Nephron (organoid): ENCODE measurements at regions not wholly inside any gene's neighbourhood (a gene's known extent, or its start where the extent isn't known, plus 50 kb on each side); places are given as distances from the start of the nearest gene placed in this dataset.
A peak's percentile ranks its signal among the peaks of the same experiment; 100 is the strongest.
"Not testable (repeated sequence)": the region's sequence is repeated elsewhere in the genome, so short reads cannot be mapped to it uniquely, and the experiment has no call there.

Source experiments
- H3K27ac Mint-ChIP-seq, 3 experiments: 2 replicates each; pipeline ENCODE4 v1.8.0; 2020; ENCODE audit warnings: mixed read lengths in 3 of 3, mild to moderate bottlenecking in 2 of 3, moderate library complexity in 1 of 3
- H3K27me3 Mint-ChIP-seq: 2 replicates; pipeline ENCODE4 v1.8.0; 2021; ENCODE audit warnings: low read depth, mild to moderate bottlenecking, moderate library complexity, mixed read lengths
- H3K36me3 Mint-ChIP-seq: 2 replicates; pipeline ENCODE4 v1.8.0; 2020; ENCODE audit warnings: low read depth, mixed read lengths
- H3K4me1 Mint-ChIP-seq: 2 replicates; pipeline ENCODE4 v1.8.0; 2020; ENCODE audit warnings: mixed read lengths
- H3K4me3 Mint-ChIP-seq, 3 experiments: 2 replicates each; pipeline ENCODE4 v1.8.0; 2020; ENCODE audit warnings: mild to moderate bottlenecking in 3 of 3, mixed read lengths in 3 of 3, moderate library complexity in 2 of 3
- H3K9me3 Mint-ChIP-seq: 2 replicates; pipeline ENCODE4 v1.8.0; 2020; ENCODE audit warnings: mixed read lengths
- TF ChIP-seq, protein P1 (sequence below), 3 experiments: fragments of 200-600 bp; sonication (generic); IDR thresholded peaks; one replicate each; pipeline ENCODE4 v1.5.0; 2021; ENCODE audit warnings: antibody characterized with exemption in 3 of 3; ENCODE audit not compliant: unreplicated experiment in 3 of 3

DNA sequence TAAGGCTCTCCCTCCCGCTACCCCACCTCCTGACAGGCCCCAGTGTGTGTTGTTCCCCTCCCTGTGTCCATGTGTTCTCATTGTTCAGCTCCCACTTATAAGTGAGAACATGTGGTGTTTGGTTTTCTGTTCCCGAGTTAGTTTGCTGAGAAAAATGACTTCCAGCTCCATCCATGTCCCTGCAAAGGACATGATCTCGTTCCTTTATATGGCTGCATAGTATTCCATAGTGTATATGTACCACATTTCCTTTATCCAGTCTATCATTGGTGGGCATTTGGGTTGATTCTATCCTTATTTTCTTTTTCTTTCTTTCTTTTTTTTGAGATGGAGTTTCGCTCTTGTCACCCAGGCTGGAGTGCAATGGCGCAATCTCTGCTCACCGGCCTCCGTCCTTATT, 57.8 kb upstream of the RASSF3 start:
- H3K9me3 Mint-ChIP-seq, H3K4me3 Mint-ChIP-seq, H3K36me3 Mint-ChIP-seq, H3K27ac Mint-ChIP-seq, H3K27me3 Mint-ChIP-seq: not testable (repeated sequence)
- peaks cover 33% of the 10 kb centered on the region for H3K4me1 Mint-ChIP-seq

GRCh38 chr12:64553689-64554088, 56.6 kb upstream of the RASSF3 start:
- not testable (repeated sequence) for H3K27ac Mint-ChIP-seq, H3K9me3 Mint-ChIP-seq, H3K4me3 Mint-ChIP-seq, H3K27me3 Mint-ChIP-seq, H3K36me3 Mint-ChIP-seq
- H3K4me1 Mint-ChIP-seq, result peaks cover 33% of the 10 kb centered on the region

DNA sequence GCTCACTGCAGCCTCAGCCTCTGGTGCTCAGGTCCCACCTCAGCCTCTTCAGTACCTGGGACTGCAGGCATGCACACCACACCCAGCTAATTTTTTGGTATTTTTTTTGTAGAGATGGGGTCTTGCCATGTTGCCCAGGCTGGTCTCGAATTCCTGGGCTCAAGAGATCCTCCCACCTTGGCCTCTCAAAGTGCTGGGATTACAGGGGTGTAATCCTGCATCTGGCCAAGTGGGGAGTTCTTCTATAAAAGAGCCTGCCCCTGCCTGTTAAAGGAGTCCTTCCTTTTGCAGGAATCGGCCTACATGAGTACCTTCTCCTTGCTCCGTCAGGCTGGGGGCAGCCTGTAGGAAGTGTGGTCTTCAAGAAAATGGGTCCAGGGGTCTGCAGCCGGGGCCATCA, 54.1 kb upstream of the RASSF3 start:
- Mint-ChIP-seq H3K36me3 (no peaks in the 10 kb centered on the region), H3K27me3 (peaks cover 15% of the 10 kb centered on the region), H3K27ac (no peak overlapping the region)

DNA sequence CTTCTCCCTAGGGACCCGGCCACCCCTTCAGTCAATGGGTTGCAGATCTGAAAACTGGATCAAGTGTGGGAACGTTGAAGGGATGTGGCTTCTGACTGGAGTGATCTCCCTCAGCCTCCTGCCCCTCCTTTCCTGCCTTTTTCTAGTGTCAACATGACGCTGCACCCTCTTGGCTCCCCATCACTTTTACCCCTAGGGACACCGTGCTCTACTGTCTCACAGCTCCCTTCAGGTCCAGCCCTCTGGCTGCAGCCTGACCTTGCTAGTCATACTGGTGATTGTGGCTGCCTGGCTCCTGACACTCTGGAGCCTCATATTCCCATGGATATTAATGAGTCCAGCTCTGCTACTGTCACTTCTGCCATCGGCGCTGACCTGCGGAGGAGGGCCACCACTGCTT, 51.5 kb upstream of the RASSF3 start:
- H3K4me3 Mint-ChIP-seq, result no peak overlapping the region
- no peaks in the 10 kb centered on the region for H3K36me3 Mint-ChIP-seq
- H3K27ac Mint-ChIP-seq, result no peak overlapping the region
- peaks cover 15% of the 10 kb centered on the region for H3K27me3 Mint-ChIP-seq
- peaks cover 25% of the 10 kb centered on the region for H3K4me1 Mint-ChIP-seq
- TF ChIP-seq, protein P1, sequence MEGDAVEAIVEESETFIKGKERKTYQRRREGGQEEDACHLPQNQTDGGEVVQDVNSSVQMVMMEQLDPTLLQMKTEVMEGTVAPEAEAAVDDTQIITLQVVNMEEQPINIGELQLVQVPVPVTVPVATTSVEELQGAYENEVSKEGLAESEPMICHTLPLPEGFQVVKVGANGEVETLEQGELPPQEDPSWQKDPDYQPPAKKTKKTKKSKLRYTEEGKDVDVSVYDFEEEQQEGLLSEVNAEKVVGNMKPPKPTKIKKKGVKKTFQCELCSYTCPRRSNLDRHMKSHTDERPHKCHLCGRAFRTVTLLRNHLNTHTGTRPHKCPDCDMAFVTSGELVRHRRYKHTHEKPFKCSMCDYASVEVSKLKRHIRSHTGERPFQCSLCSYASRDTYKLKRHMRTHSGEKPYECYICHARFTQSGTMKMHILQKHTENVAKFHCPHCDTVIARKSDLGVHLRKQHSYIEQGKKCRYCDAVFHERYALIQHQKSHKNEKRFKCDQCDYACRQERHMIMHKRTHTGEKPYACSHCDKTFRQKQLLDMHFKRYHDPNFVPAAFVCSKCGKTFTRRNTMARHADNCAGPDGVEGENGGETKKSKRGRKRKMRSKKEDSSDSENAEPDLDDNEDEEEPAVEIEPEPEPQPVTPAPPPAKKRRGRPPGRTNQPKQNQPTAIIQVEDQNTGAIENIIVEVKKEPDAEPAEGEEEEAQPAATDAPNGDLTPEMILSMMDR (IDR thresholded peaks at IDR 0.05; ENCODE audit: unreplicated experiment in 3 of 3), result no peak
- H3K9me3 Mint-ChIP-seq, result no peaks in the 10 kb centered on the region

More for the DNA sequence above, 54.1 kb upstream of the RASSF3 start:
- H3K4me3 Mint-ChIP-seq, result no peak overlapping the region
- TF ChIP-seq, protein P1 (IDR thresholded peaks at IDR 0.05; ENCODE audit: unreplicated experiment in 3 of 3), result no peak
- H3K9me3 Mint-ChIP-seq, result no peaks in the 10 kb centered on the region
- peaks cover 27% of the 10 kb centered on the region for H3K4me1 Mint-ChIP-seq

GRCh38 chr12:64560396-64561301, 49.6 kb upstream of the RASSF3 start:
- Mint-ChIP-seq H3K4me1 (peaks cover 27% of the 10 kb centered on the region), H3K27ac (peak overlapping the region; percentile 45 to 68 (median 68)), H3K27me3 (peaks cover 15% of the 10 kb centered on the region), H3K4me3 (peak overlapping the region in 1 of 3 experiments; percentile 20), H3K9me3 (no peaks in the 10 kb centered on the region), H3K36me3 (no peaks in the 10 kb centered on the region)
- TF ChIP-seq, protein P1 (IDR thresholded peaks at IDR 0.05; ENCODE audit: unreplicated experiment in 3 of 3), result no peak
